ENCODE measurements at regions not wholly inside any gene's neighbourhood (a gene's known extent, or its start where the extent isn't known, plus 50 kb on each side); places are given as distances from the start of the nearest gene placed in this dataset.
A peak's percentile ranks its signal among the peaks of the same experiment; 100 is the strongest.

DNA sequence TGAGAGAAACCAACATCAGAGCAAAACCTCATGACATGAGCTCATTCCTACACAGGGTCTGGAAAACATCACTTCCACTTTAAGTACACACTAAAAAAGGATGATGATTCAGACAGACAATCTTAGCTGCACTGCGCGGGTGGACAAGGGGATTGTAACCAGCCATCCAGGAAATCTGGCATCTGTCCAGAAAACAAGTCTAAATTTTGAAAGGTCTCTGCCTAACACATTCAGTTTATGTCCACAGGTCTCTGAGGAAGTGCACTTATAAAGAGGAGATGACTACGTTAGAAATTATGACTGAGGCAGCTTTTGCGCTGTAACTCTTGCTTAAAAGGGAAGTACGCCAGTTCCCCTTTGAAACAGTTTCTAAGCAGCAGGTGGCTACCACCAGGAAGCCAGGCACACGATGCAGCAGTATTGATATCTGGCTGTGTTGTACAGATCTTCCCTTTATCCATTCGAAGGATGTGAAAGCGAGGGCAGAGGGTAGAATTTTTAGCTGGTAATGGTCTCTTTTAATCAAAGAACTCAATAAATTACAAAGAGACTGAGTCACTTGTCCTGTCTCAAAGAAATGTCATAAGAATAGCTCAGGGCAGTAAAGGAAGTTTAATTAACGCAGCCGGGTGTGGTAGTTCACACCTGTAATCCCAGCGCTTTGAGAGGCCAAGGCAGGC lies 128.0 kb downstream of the SETD4 start:
- TF ChIP-seq TAF1 (IDR thresholded peaks at IDR 0.05; ENCODE audit: borderline replicate concordance, low read depth, low read length) (no peak), POLR2A (IDR thresholded peaks at IDR 0.05; ENCODE audit: low read depth, low read length) (no peak), POLR2AphosphoS5 (IDR thresholded peaks at IDR 0.05; ENCODE audit: low read depth, low read length) (no peak)
- peak; percentile 72 for FAIRE-seq
- peak; percentile 9 for DNase-seq (ENCODE audit: insufficient read length)

DNA sequence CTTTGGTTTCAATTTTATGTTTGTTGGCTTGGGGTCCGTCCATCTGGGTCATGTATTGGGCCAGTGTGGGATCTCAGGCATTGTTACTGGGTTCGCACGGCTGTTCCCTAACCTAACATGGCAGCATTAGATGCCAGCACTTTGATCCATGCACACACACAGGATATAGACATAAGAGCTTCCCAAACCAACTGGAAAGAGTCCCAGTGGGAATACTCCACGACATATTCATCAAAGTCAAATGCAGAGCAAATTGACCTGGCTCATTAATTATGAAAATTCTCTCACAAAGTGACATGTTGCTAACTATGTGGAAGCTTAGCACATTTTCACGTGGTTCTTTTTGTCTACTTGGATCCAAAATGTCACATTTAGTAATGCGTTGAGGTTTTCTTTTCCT lies 130.4 kb downstream of the SETD4 start:
- no peak for FAIRE-seq
- DNase-seq (ENCODE audit: insufficient read length): no peak
- TF ChIP-seq POLR2A (IDR thresholded peaks at IDR 0.05; ENCODE audit: low read depth, low read length): no peak
- TF ChIP-seq POLR2AphosphoS5 (IDR thresholded peaks at IDR 0.05; ENCODE audit: low read depth, low read length): no peak
- no peak for TF ChIP-seq TAF1 (IDR thresholded peaks at IDR 0.05; ENCODE audit: borderline replicate concordance, low read depth, low read length)

DNA sequence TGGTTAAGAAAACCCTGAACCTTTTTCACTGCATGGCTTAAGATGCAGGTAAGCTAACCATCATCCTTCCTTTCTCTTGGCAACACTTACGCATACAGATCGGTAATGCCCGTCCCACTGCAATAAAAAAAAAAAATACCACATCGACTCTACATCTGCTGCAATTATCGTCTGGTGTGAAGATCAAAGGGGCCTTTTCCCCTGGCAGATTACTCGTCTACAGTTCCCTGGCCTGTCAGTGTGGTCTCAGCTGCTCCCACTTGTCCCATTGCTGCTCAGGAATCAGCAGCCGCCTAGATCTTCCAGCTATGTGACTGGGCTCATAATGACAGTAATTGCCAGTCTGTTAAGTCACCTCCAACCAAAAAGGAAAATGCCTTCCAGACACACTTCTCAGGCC lies 133.1 kb downstream of the SETD4 start:
- no peak for FAIRE-seq
- no peak for DNase-seq (ENCODE audit: insufficient read length)
- no peak for TF ChIP-seq TAF1 (IDR thresholded peaks at IDR 0.05; ENCODE audit: borderline replicate concordance, low read depth, low read length)
- no peak for TF ChIP-seq POLR2AphosphoS5 (IDR thresholded peaks at IDR 0.05; ENCODE audit: low read depth, low read length)
- TF ChIP-seq POLR2A (IDR thresholded peaks at IDR 0.05; ENCODE audit: low read depth, low read length): no peak

DNA sequence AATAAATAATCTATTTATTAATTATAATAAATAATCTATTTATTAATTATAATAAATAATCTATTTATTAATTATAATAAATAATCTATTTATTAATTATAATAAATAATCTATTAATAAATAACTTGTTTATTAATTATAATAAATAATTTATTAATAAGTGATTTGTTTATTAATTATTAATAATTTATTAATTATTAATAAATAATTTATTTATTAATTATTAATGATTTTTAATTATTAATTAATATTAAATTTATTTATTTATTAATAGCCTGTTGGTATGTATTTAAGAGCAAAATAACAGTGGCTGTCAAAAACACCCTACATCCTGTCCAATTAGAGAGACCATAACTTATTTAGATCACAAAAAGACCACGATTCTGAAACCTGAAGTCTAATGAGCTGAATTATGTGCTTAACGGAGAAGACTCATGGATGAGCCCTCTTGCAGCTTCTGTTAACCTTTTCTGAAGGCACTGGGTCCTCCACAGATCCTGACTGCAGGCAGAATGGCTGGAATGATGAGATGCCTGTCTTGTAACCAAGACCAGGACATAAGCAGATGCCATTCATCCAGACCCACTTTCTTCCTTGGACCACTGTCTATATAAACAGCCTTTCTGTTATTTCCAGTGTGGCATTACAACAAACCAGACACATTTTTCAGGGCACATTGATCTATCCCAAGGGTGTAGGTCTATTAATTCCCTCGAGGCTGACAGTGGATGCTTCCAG lies 134.2 kb downstream of the SETD4 start:
- TF ChIP-seq POLR2AphosphoS5 (IDR thresholded peaks at IDR 0.05; ENCODE audit: low read depth, low read length) (no peak), TAF1 (IDR thresholded peaks at IDR 0.05; ENCODE audit: borderline replicate concordance, low read depth, low read length) (no peak)
- DNase-seq (ENCODE audit: insufficient read length): no peak
- FAIRE-seq: no peak

DNA sequence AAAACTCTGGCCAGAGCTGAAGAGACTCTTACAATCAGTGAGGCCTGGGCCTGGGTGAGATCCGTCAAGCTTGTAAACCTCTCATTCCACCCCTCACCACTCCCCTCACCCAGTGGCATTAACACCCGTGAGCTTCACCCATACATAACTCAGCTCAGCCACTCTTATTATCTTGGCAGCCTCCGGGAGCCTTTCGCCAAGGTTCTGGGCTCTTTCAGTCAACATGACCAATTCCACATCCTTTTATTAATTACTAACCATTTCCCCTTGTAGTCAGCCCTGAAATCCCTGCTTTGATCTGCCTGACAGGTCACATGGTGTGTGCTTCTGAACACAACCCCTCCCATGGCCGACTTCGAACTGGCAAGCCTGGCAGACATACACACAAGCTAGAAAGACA lies 134.8 kb downstream of the SETD4 start:
- TF ChIP-seq POLR2AphosphoS5 (IDR thresholded peaks at IDR 0.05; ENCODE audit: low read depth, low read length): no peak
- TF ChIP-seq POLR2A (IDR thresholded peaks at IDR 0.05; ENCODE audit: low read depth, low read length): no peak
- TF ChIP-seq TAF1 (IDR thresholded peaks at IDR 0.05; ENCODE audit: borderline replicate concordance, low read depth, low read length): no peak
- FAIRE-seq (no peak), DNase-seq (ENCODE audit: insufficient read length) (no peak)

DNA sequence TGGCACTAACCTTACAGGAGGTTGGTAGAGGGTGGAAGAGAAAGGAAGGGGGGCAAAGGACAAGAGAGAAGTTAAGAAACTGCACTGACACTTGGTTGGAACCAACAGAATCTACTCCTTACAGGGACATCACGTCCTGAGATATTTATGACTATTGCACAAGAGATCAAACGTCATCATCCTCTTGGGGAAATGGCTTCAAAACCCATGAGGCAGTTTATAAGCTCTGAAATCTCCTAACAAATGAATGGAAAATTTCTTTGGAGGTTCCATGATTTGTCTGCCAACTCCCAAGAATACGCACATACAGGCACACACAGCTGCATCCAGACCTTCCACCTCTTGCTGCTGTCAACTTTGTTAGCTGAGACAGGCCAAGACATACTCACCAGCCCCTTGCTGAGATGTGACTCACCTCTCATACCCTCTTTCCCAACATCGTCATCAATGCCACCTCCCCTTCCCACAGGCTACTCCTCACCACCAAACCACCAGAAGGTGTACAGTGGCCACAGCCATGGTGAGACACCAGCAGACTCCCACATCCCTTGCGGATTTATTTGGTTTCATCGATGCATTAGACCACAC lies 135.5 kb downstream of the SETD4 start:
- FAIRE-seq (no peak), DNase-seq (ENCODE audit: insufficient read length) (no peak)
- TF ChIP-seq TAF1 (IDR thresholded peaks at IDR 0.05; ENCODE audit: borderline replicate concordance, low read depth, low read length) (no peak), POLR2A (IDR thresholded peaks at IDR 0.05; ENCODE audit: low read depth, low read length) (no peak), POLR2AphosphoS5 (IDR thresholded peaks at IDR 0.05; ENCODE audit: low read depth, low read length) (no peak)

DNA sequence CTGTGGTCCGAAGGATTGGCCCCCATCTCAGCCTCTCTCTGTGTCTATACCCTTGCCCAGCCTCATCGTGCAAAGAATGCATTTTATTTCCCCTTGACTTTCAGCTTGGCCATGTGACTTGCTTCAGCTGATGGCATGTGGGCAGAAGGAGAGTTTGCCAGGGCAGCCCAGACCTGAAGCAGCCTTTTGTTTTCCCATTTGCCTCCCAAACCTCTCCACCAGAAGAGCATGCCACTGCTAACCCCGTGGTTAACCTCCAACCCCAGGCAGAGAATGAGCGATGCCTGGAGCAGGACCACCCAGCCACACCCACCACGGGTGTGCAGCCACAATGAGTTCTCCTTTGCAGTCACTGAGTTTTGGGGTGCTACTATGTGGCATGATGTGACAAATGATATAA lies 136.4 kb downstream of the SETD4 start:
- FAIRE-seq (no peak), DNase-seq (ENCODE audit: insufficient read length) (no peak)
- TF ChIP-seq TAF1 (IDR thresholded peaks at IDR 0.05; ENCODE audit: borderline replicate concordance, low read depth, low read length) (no peak), POLR2AphosphoS5 (IDR thresholded peaks at IDR 0.05; ENCODE audit: low read depth, low read length) (no peak), POLR2A (IDR thresholded peaks at IDR 0.05; ENCODE audit: low read depth, low read length) (no peak)

DNA sequence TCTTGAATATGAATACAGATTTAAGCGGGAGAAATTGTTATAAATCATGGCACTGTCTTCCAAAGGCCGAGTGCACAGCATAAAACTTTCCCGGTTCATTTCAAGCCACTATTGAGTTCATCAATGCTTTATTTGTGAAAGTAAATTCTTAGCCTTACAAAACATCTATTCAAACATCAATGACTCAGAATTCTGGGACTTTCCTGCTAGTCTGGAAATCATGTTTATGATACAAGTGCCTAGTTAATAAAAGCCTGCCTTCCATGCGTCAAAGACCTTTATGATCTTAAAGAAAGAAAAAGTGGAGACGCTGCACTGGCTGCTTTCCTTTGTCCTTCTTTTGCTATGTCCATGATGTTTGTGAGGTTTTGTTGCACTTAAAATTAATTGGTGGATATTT lies 137.7 kb downstream of the SETD4 start:
- DNase-seq (ENCODE audit: insufficient read length): no peak
- TF ChIP-seq TAF1 (IDR thresholded peaks at IDR 0.05; ENCODE audit: borderline replicate concordance, low read depth, low read length) (no peak), POLR2A (IDR thresholded peaks at IDR 0.05; ENCODE audit: low read depth, low read length) (no peak), POLR2AphosphoS5 (IDR thresholded peaks at IDR 0.05; ENCODE audit: low read depth, low read length) (no peak)
- no peak for FAIRE-seq

DNA sequence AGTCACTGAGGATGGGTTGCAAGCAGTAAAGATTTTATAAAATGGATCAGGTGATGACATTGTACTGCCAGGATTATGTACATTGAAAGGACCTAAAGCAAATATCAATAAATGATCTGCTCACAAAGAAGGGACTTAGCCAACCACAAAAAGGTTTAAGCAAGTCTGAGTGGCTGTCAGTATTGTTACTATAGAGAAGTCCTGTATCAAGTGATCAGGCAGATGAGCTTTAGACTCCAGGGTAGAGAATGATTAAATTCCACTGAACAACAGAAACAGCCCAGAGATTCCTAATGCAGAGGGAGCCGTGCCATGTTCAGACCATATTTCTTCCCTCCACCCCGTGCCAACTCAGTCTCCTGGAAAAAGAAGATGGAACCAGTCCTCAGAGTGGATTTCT lies 138.9 kb downstream of the SETD4 start:
- TF ChIP-seq POLR2A (IDR thresholded peaks at IDR 0.05; ENCODE audit: low read depth, low read length) (no peak), TAF1 (IDR thresholded peaks at IDR 0.05; ENCODE audit: borderline replicate concordance, low read depth, low read length) (no peak), POLR2AphosphoS5 (IDR thresholded peaks at IDR 0.05; ENCODE audit: low read depth, low read length) (no peak)
- FAIRE-seq (no peak), DNase-seq (ENCODE audit: insufficient read length) (no peak)

DNA sequence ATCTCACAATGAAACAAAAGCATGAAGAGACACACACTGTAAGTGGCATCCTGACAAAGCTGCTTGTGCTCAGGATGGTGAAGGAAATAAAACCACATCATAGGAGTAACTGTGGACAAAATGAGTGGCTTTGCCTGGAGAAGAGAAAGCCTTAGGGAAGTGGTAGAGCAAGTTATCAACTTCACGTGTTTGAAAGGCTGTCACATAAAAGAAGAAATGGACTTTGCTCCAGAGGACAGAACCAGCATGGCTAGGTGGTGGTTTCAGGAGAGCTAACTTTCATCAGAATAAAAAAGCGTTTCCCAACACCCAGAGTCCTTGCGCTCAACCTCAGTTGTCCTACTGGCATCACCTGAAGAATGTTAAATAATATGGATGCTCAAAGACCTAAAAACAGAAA lies 139.9 kb downstream of the SETD4 start:
- TF ChIP-seq POLR2AphosphoS5 (IDR thresholded peaks at IDR 0.05; ENCODE audit: low read depth, low read length): no peak
- no peak for TF ChIP-seq TAF1 (IDR thresholded peaks at IDR 0.05; ENCODE audit: borderline replicate concordance, low read depth, low read length)
- no peak for TF ChIP-seq POLR2A (IDR thresholded peaks at IDR 0.05; ENCODE audit: low read depth, low read length)
- DNase-seq (ENCODE audit: insufficient read length) (no peak), FAIRE-seq (no peak)

DNA sequence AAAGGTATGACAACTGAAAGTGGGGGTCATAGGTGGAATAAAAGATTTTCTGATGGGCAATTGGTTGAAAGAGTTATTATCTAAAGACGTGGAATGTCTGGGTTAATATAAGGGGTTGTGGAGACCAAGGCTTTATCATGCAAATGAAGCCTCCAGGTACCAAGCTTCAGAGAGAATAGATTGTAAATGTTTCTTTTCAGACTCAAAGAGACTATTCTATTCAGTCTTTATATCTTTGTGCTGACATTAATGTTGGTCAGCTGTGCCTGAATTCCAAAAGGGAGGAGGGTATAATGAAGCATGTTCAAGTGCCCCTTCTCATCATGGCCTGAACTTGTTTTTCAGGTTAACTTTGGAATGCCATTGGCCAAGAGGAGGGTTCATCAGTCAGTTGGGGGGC lies 145.3 kb downstream of the SETD4 start:
- no peak for DNase-seq (ENCODE audit: insufficient read length)
- TF ChIP-seq TAF1 (IDR thresholded peaks at IDR 0.05; ENCODE audit: borderline replicate concordance, low read depth, low read length): no peak
- TF ChIP-seq POLR2A (IDR thresholded peaks at IDR 0.05; ENCODE audit: low read depth, low read length): no peak
- no peak for TF ChIP-seq POLR2AphosphoS5 (IDR thresholded peaks at IDR 0.05; ENCODE audit: low read depth, low read length)
- FAIRE-seq: no peak

All from GM12892 (cell line).